Neuronal stem cell (in vitro differentiated cells): ENCODE measurements at regions not wholly inside any gene's neighbourhood (a gene's known extent, or its start where the extent isn't known, plus 50 kb on each side); places are given as distances from the start of the nearest gene placed in this dataset.

ENCODE experiments used
- DNase-seq: peaks from one replicate; pipeline ENCODE4 v3.0.0-alpha.2; 2013; ENCODE audit warnings: low spot score
- H2AFZ ChIP-seq: one replicate; pipeline ENCODE4 v1.6.1; 2013; ENCODE audit warnings: mild to moderate bottlenecking, low read length, inconsistent platforms
- H2AK5ac ChIP-seq: 2 replicates; pipeline ENCODE4 v1.6.1; 2013; ENCODE audit warnings: low read depth, mild to moderate bottlenecking, inconsistent platforms, low read length, moderate library complexity, mixed read lengths
- H2BK120ac ChIP-seq: 2 replicates; pipeline ENCODE4 v1.6.1; 2013; ENCODE audit warnings: low read depth, mild to moderate bottlenecking, inconsistent platforms, low read length, moderate library complexity, mixed read lengths
- H2BK12ac ChIP-seq: one replicate; pipeline ENCODE4 v1.6.1; 2013; ENCODE audit warnings: low read length, inconsistent platforms
- H2BK15ac ChIP-seq: 2 replicates; pipeline ENCODE4 v1.6.1; 2013; ENCODE audit warnings: mild to moderate bottlenecking, low read length, inconsistent platforms, mixed read lengths
- H2BK5ac ChIP-seq: one replicate; pipeline ENCODE4 v1.6.1; 2013; ENCODE audit warnings: inconsistent platforms, mild to moderate bottlenecking, low read length, moderate library complexity
- H3K14ac ChIP-seq: one replicate; pipeline ENCODE4 v1.6.1; 2013; ENCODE audit warnings: low read length, inconsistent platforms
- H3K18ac ChIP-seq: 2 replicates; pipeline ENCODE4 v1.6.1; 2013; ENCODE audit warnings: low read length, inconsistent platforms
- H3K23ac ChIP-seq: 2 replicates; pipeline ENCODE4 v1.6.1; 2013; ENCODE audit warnings: low read depth, mild to moderate bottlenecking, mixed read lengths, low read length, inconsistent platforms; ENCODE audit not compliant: poor library complexity
- H3K27ac ChIP-seq: replicated peaks from 3 replicates; pipeline ENCODE4 v1.5.1; 2013; ENCODE audit warnings: low read length, inconsistent platforms
- H3K27me3 ChIP-seq, 3 experiments: 2 replicates each; pipeline ENCODE4 v1.6.1; 2013; ENCODE audit warnings: low read length in 3 of 3, mild to moderate bottlenecking in 2 of 3, inconsistent platforms in 1 of 3, low read depth in 1 of 3, mixed read lengths in 1 of 3, moderate library complexity in 1 of 3; ENCODE audit not compliant: control insufficient read depth in 3 of 3, insufficient read depth in 3 of 3
- H3K36me3 ChIP-seq, 2 donors: replicated peaks in 1 of 2; 2 replicates each; pipeline ENCODE4 v1.6.1; 2013; ENCODE audit warnings: low read length in 2 of 2; ENCODE audit not compliant: control insufficient read depth in 2 of 2, insufficient read depth in 2 of 2
- H3K4ac ChIP-seq: 2 replicates; pipeline ENCODE4 v1.6.1; 2013; ENCODE audit warnings: inconsistent platforms, mild to moderate bottlenecking, low read length, moderate library complexity
- H3K4me1 ChIP-seq, 2 donors: 1 replicate in 1 of 2; 2 replicates in 1 of 2; pipeline ENCODE4 v1.6.1; 2013; ENCODE audit warnings: low read length in 2 of 2, low read depth in 1 of 2; ENCODE audit not compliant: control insufficient read depth in 2 of 2, insufficient read depth in 1 of 2
- H3K4me2 ChIP-seq: one replicate; pipeline ENCODE4 v1.6.1; 2013; ENCODE audit warnings: mild to moderate bottlenecking, low read length, inconsistent platforms; ENCODE audit not compliant: insufficient read depth, poor library complexity, severe bottlenecking
- H3K4me3 ChIP-seq, 2 donors: 2 replicates each; pipeline ENCODE4 v1.5.1; 2013; ENCODE audit warnings: low read length in 2 of 2, mild to moderate bottlenecking in 2 of 2, inconsistent platforms in 1 of 2, moderate library complexity in 1 of 2
- H3K79me1 ChIP-seq: one replicate; pipeline ENCODE4 v1.6.1; 2013; ENCODE audit warnings: low read depth, mild to moderate bottlenecking, inconsistent platforms, low read length, moderate library complexity
- H3K9ac ChIP-seq: one replicate; pipeline ENCODE4 v1.6.1; 2013; ENCODE audit warnings: mild to moderate bottlenecking, low read depth, low read length, inconsistent platforms; ENCODE audit not compliant: poor library complexity
- H3K9me3 ChIP-seq, 2 donors: replicated peaks in 1 of 2; 2 replicates each; pipeline versions ENCODE3 to v1.6.1; 2013; ENCODE audit warnings: low read length in 2 of 2, mild to moderate bottlenecking in 2 of 2, inconsistent platforms in 1 of 2, low read depth in 1 of 2, mixed read lengths in 1 of 2, moderate library complexity in 1 of 2; ENCODE audit not compliant: control insufficient read depth in 2 of 2, insufficient read depth in 1 of 2
- H4K8ac ChIP-seq: one replicate; pipeline ENCODE4 v1.6.1; 2013; ENCODE audit warnings: low read depth, mild to moderate bottlenecking, inconsistent platforms, low read length, moderate library complexity
- H4K91ac ChIP-seq: one replicate; pipeline ENCODE4 v1.6.1; 2013; ENCODE audit warnings: low read length, low read depth, mild to moderate bottlenecking, inconsistent platforms; ENCODE audit not compliant: poor library complexity
- WGBS, 2 donors: extraction: QIAGEN DNeasy Blood & Tissue Kit; methylation state at CpG; one replicate each; pipeline ENCODE4 v1.1.7; 2013; ENCODE audit warnings: missing lambda C conversion rate in 2 of 2, mixed read lengths in 1 of 2; ENCODE audit not compliant: insufficient read length in 2 of 2, insufficient replicate concordance in 1 of 2; ENCODE audit errors: extremely low coverage in 2 of 2; 5-methylcytosine and 5-hydroxymethylcytosine counted together

DNA sequence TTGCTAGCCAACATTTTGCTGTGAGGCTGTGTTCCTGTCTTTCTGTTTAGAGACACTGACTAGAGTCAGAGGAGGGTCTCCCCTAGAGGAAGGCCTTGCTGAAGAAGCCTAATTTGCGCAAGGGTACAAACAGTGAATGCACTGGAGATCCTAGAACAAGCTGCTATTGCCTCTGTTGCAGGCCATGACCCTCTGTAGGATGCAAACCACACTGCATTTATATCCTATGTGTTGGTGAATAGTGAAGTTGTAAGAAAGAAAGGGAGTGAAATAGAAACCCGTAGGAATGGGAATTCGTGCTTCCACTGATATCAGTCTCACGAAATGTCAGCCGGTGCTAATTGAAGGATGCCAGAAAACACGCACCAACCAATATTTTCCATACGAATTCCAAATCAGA is 88.2 kb downstream of the GJA1 start:
- DNase-seq = no peak
- H3K4me2 ChIP-seq = no peak overlapping the region
- no peak overlapping the region for H3K4me3 ChIP-seq
- no peaks in the 10 kb centered on the region for H3K79me1 ChIP-seq
- no peak overlapping the region for H4K91ac ChIP-seq
- no peak overlapping the region for H3K14ac ChIP-seq
- H3K27me3 ChIP-seq = no peaks in the 10 kb centered on the region
- H2BK15ac ChIP-seq = no peak overlapping the region
- H2BK12ac ChIP-seq = no peak overlapping the region
- H2BK120ac ChIP-seq = no peak overlapping the region
- no peak overlapping the region for H3K9ac ChIP-seq
- H3K36me3 ChIP-seq = no peaks in the 10 kb centered on the region
- H3K9me3 ChIP-seq = peaks cover 0 to 2% of the 10 kb centered on the region in 2 donors
- no peak overlapping the region for H3K23ac ChIP-seq
- no peak overlapping the region for H3K4ac ChIP-seq
- H2AFZ ChIP-seq = peak overlapping the region; percentile 38
- H4K8ac ChIP-seq = no peak overlapping the region
- no peak overlapping the region for H2AK5ac ChIP-seq
- H3K18ac ChIP-seq = no peak overlapping the region
- WGBS, 2 donors = no CpG with 5 or more reads among the region's 7 CpGs
- no peak overlapping the region for H2BK5ac ChIP-seq
- H3K4me1 ChIP-seq = peaks cover 7 to 25% of the 10 kb centered on the region in 2 donors
- H3K27ac ChIP-seq = no peak overlapping the region

- no CpG with 5 or more reads among the region's 1 CpG for WGBS, 2 donors
These were observed 90.8 kb downstream of the GJA1 start for GRCh38 chr6:121526282-121526681.

DNA sequence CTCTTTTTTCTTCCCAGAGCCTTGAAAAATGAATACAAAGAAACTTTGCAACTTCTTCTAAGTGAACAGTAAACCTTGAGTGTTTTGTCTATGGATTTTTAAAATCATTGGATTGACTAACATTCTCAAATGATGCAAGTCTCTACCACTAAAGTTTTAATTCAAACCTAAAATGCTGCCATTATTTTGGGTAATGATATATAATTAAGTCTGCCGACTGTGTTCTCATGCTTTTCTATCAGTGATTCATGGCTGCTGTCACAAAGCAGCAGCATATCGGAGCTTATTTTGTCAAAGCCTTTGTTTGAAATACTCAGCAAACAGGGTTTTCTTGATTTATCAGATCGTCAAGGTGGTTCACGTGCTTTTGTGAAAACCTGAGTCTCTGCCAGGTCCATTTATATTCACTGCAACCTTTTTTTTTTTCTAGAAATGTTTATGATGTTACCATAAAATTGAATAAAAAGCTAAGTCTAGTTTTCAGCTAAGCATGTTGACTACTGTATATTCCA is 96.3 kb downstream of the GJA1 start:
- H2BK5ac ChIP-seq = no peak overlapping the region
- no peak overlapping the region for H3K9ac ChIP-seq
- no peak overlapping the region for H2AK5ac ChIP-seq
- no peak overlapping the region for H3K27ac ChIP-seq
- H4K8ac ChIP-seq = no peak overlapping the region
- H2BK120ac ChIP-seq = no peak overlapping the region
- peaks cover 0 to 7% of the 10 kb centered on the region in 2 donors for H3K4me1 ChIP-seq
- H3K4me2 ChIP-seq = no peak overlapping the region
- H3K18ac ChIP-seq = no peak overlapping the region
- H3K23ac ChIP-seq = no peak overlapping the region
- H3K36me3 ChIP-seq = no peaks in the 10 kb centered on the region
- H3K9me3 ChIP-seq = no peaks in the 10 kb centered on the region
- DNase-seq = no peak
- no CpG with 5 or more reads among the region's 4 CpGs for WGBS, 2 donors
- no peak overlapping the region for H2BK15ac ChIP-seq
- no peaks in the 10 kb centered on the region for H3K27me3 ChIP-seq
- H2BK12ac ChIP-seq = no peak overlapping the region
- H3K79me1 ChIP-seq = no peaks in the 10 kb centered on the region
- H2AFZ ChIP-seq = no peak overlapping the region
- no peak overlapping the region for H3K4ac ChIP-seq
- H4K91ac ChIP-seq = no peak overlapping the region
- H3K4me3 ChIP-seq = no peak overlapping the region
- no peak overlapping the region for H3K14ac ChIP-seq

More at GRCh38 chr6:121526282-121526681, 90.8 kb downstream of the GJA1 start:
- Histone ChIP-seq H4K91ac (no peak overlapping the region), H3K4ac (no peak overlapping the region), H2BK120ac (no peak overlapping the region), H3K23ac (no peak overlapping the region), H2BK15ac (no peak overlapping the region), H2AK5ac (no peak overlapping the region), H3K18ac (no peak overlapping the region), H3K4me2 (no peak overlapping the region), H3K79me1 (no peaks in the 10 kb centered on the region), H3K4me1 (peaks cover 2 to 20% of the 10 kb centered on the region in 2 donors), H2BK5ac (no peak overlapping the region), H2AFZ (no peak overlapping the region), H3K36me3 (no peaks in the 10 kb centered on the region), H3K27me3 (no peaks in the 10 kb centered on the region), H4K8ac (no peak overlapping the region), H3K9me3 (peaks cover 0 to 2% of the 10 kb centered on the region in 2 donors), H3K9ac (no peak overlapping the region), H3K27ac (no peak overlapping the region), H2BK12ac (no peak overlapping the region), H3K4me3 (no peak overlapping the region), H3K14ac (no peak overlapping the region)
- no peak for DNase-seq

- Histone ChIP-seq H3K4ac (no peak overlapping the region), H2BK120ac (no peak overlapping the region), H3K79me1 (no peaks in the 10 kb centered on the region), H2BK5ac (no peak overlapping the region), H3K4me3 (no peak overlapping the region), H4K91ac (no peak overlapping the region), H3K9me3 (no peaks in the 10 kb centered on the region), H3K14ac (no peak overlapping the region), H3K4me2 (no peak overlapping the region), H3K27ac (no peak overlapping the region), H3K36me3 (no peaks in the 10 kb centered on the region), H2BK15ac (no peak overlapping the region), H2BK12ac (no peak overlapping the region), H2AFZ (no peak overlapping the region), H2AK5ac (no peak overlapping the region), H3K4me1 (peaks cover 0 to 7% of the 10 kb centered on the region in 2 donors), H4K8ac (no peak overlapping the region), H3K27me3 (no peaks in the 10 kb centered on the region), H3K23ac (no peak overlapping the region), H3K9ac (no peak overlapping the region), H3K18ac (no peak overlapping the region)
- WGBS, 2 donors = no CpG with 5 or more reads among the region's 3 CpGs
- DNase-seq = no peak
These were observed 97.9 kb downstream of the GJA1 start for GRCh38 chr6:121533321-121533841.
